ENCODE measurements at regions not wholly inside any gene's neighbourhood (a gene's known extent, or its start where the extent isn't known, plus 50 kb on each side); places are given as distances from the start of the nearest gene placed in this dataset.

DNA sequence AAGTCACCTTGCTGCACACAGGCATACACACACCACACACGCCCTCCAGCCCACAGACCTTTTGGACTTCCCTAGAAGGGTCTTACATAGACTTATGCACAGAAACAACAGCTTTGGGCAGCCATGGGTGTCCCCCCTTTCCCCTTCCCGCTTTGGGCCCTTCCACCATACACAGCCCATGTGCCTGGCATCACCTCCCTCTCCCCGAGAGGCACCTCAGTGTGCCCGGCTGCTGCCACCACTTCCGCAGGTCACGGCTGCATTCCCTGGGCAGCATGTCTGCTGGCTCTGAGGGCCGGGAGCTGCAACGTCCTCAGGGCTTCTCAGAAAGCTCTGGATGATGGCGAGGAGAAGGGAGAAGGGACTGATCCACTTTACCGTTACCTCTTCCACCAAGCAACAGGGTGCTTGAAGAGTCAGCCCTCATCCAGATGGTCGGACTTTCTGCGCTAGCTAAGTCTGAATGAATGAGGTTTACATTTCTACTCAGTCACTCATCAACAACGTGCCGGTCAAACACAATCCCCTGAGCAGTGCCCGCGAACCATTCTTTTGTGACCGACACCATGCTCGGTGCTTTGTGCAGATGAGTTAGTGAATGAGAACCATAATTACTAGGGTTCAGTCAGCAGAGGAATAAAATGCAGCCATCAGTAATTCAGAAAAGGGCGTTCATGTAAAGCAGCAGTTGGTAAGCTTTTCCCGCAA is 72.2 kb upstream of the BCL11B start:
- Mint-ChIP-seq H3K36me3 (ENCODE audit: low read depth, unreplicated experiment) (peaks cover 2% of the 10 kb centered on the region), H3K9me3 (ENCODE audit: unreplicated experiment) (peaks cover 8% of the 10 kb centered on the region), H3K4me3 (ENCODE audit: unreplicated experiment) (no peak overlapping the region), H3K27me3 (ENCODE audit: low read depth, unreplicated experiment) (peaks cover 32% of the 10 kb centered on the region), H3K27ac (ENCODE audit: unreplicated experiment) (no peak overlapping the region), H3K4me1 (ENCODE audit: low read depth, unreplicated experiment) (peaks cover 9% of the 10 kb centered on the region)
- no peaks in the 10 kb centered on the region for H3K79me2 ChIP-seq (ENCODE audit: insufficient read depth, low read length)
- no peak for DNase-seq (ENCODE audit: low read depth)
- H2AFZ ChIP-seq (ENCODE audit: low read depth, low read length), result no peak overlapping the region
- H3K9me3 ChIP-seq (ENCODE audit: insufficient read depth, low read depth, low read length), result no peaks in the 10 kb centered on the region
- H3K9ac ChIP-seq (ENCODE audit: low read length), result no peak overlapping the region
- no peak overlapping the region for H3K4me3 ChIP-seq (ENCODE audit: insufficient read depth, low read depth, low read length)
- H3K27ac ChIP-seq (ENCODE audit: low read depth, low read length), result no peak overlapping the region
- H3K4me2 ChIP-seq (ENCODE audit: low read length), result no peak overlapping the region
- FAIRE-seq, result no peak
- H3K27me3 ChIP-seq (ENCODE audit: insufficient read depth, low read length), result no peaks in the 10 kb centered on the region
- no peaks in the 10 kb centered on the region for H4K20me1 ChIP-seq (ENCODE audit: insufficient read depth, low read length)
- no peaks in the 10 kb centered on the region for H3K36me3 ChIP-seq (ENCODE audit: insufficient read depth, low read length)
- H3K4me1 ChIP-seq (ENCODE audit: insufficient read depth, low read length), result no peaks in the 10 kb centered on the region
- TF ChIP-seq, protein P1, sequence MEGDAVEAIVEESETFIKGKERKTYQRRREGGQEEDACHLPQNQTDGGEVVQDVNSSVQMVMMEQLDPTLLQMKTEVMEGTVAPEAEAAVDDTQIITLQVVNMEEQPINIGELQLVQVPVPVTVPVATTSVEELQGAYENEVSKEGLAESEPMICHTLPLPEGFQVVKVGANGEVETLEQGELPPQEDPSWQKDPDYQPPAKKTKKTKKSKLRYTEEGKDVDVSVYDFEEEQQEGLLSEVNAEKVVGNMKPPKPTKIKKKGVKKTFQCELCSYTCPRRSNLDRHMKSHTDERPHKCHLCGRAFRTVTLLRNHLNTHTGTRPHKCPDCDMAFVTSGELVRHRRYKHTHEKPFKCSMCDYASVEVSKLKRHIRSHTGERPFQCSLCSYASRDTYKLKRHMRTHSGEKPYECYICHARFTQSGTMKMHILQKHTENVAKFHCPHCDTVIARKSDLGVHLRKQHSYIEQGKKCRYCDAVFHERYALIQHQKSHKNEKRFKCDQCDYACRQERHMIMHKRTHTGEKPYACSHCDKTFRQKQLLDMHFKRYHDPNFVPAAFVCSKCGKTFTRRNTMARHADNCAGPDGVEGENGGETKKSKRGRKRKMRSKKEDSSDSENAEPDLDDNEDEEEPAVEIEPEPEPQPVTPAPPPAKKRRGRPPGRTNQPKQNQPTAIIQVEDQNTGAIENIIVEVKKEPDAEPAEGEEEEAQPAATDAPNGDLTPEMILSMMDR (IDR thresholded peaks at IDR 0.05; ENCODE audit: insufficient read depth, low read depth, low read length), result no peak
- TF ChIP-seq EZH2 (IDR thresholded peaks at IDR 0.05; ENCODE audit: insufficient read depth, low read length), result no peak

DNA sequence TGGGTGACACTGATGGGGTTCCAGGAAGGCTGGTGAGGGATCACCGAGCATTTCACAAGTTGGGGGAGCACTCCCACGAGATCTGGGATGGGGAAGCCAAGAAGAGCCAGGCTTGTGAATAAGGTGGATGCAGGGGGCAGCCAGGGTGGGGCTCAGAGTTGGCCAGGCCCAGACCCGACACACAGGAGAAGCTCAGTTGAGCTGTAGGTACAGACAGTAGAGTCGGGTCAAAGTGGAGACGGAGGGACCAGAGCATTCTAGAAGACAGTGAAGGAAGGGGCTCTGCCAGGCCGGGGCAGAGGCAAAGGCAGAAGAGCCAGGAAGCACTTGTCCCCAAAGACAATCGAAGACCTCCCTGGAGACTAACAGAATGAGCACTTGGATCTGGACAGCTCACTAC is 70.9 kb upstream of the BCL11B start:
- Mint-ChIP-seq H3K27me3 (ENCODE audit: low read depth, unreplicated experiment) (peaks cover 31% of the 10 kb centered on the region), H3K4me1 (ENCODE audit: low read depth, unreplicated experiment) (peaks cover 9% of the 10 kb centered on the region), H3K27ac (ENCODE audit: unreplicated experiment) (no peak overlapping the region), H3K9me3 (ENCODE audit: unreplicated experiment) (peaks cover 6% of the 10 kb centered on the region), H3K36me3 (ENCODE audit: low read depth, unreplicated experiment) (peaks cover 2% of the 10 kb centered on the region), H3K4me3 (ENCODE audit: unreplicated experiment) (no peak overlapping the region)
- DNase-seq (ENCODE audit: low read depth) (no peak), FAIRE-seq (no peak)
- Histone ChIP-seq H3K79me2 (ENCODE audit: insufficient read depth, low read length) (no peaks in the 10 kb centered on the region), H3K9me3 (ENCODE audit: insufficient read depth, low read depth, low read length) (no peaks in the 10 kb centered on the region), H3K27me3 (ENCODE audit: insufficient read depth, low read length) (no peaks in the 10 kb centered on the region), H3K4me3 (ENCODE audit: insufficient read depth, low read depth, low read length) (no peak overlapping the region), H3K4me1 (ENCODE audit: insufficient read depth, low read length) (no peaks in the 10 kb centered on the region), H3K4me2 (ENCODE audit: low read length) (no peak overlapping the region), H3K27ac (ENCODE audit: low read depth, low read length) (no peak overlapping the region), H3K36me3 (ENCODE audit: insufficient read depth, low read length) (no peaks in the 10 kb centered on the region), H4K20me1 (ENCODE audit: insufficient read depth, low read length) (no peaks in the 10 kb centered on the region), H3K9ac (ENCODE audit: low read length) (no peak overlapping the region), H2AFZ (ENCODE audit: low read depth, low read length) (no peak overlapping the region)
- no peak for TF ChIP-seq EZH2 (IDR thresholded peaks at IDR 0.05; ENCODE audit: insufficient read depth, low read length)
- TF ChIP-seq, protein P1 (IDR thresholded peaks at IDR 0.05; ENCODE audit: insufficient read depth, low read depth, low read length), result no peak

- Histone ChIP-seq H3K79me2 (ENCODE audit: insufficient read depth, low read length) (no peaks in the 10 kb centered on the region), H3K27ac (ENCODE audit: low read depth, low read length) (no peak overlapping the region), H4K20me1 (ENCODE audit: insufficient read depth, low read length) (no peaks in the 10 kb centered on the region), H3K9ac (ENCODE audit: low read length) (no peak overlapping the region), H3K4me2 (ENCODE audit: low read length) (no peak overlapping the region), H2AFZ (ENCODE audit: low read depth, low read length) (no peak overlapping the region), H3K27me3 (ENCODE audit: insufficient read depth, low read length) (no peaks in the 10 kb centered on the region), H3K4me1 (ENCODE audit: insufficient read depth, low read length) (no peaks in the 10 kb centered on the region), H3K9me3 (ENCODE audit: insufficient read depth, low read depth, low read length) (no peaks in the 10 kb centered on the region), H3K4me3 (ENCODE audit: insufficient read depth, low read depth, low read length) (no peak overlapping the region), H3K36me3 (ENCODE audit: insufficient read depth, low read length) (no peaks in the 10 kb centered on the region)
- Mint-ChIP-seq H3K36me3 (ENCODE audit: low read depth, unreplicated experiment) (peaks cover 2% of the 10 kb centered on the region), H3K27me3 (ENCODE audit: low read depth, unreplicated experiment) (peaks cover 30% of the 10 kb centered on the region), H3K9me3 (ENCODE audit: unreplicated experiment) (peaks cover 6% of the 10 kb centered on the region), H3K4me3 (ENCODE audit: unreplicated experiment) (no peak overlapping the region), H3K4me1 (ENCODE audit: low read depth, unreplicated experiment) (peaks cover 9% of the 10 kb centered on the region), H3K27ac (ENCODE audit: unreplicated experiment) (no peak overlapping the region)
- FAIRE-seq, result no peak
- DNase-seq (ENCODE audit: low read depth), result no peak
- TF ChIP-seq, protein P1 (IDR thresholded peaks at IDR 0.05; ENCODE audit: insufficient read depth, low read depth, low read length), result no peak
- TF ChIP-seq EZH2 (IDR thresholded peaks at IDR 0.05; ENCODE audit: insufficient read depth, low read length), result no peak
Observed at GRCh38 chr14:99342204-99342603, 70.2 kb upstream of the BCL11B start.

All from astrocyte (in vitro differentiated cells and primary cell).